Liver (tissue), 8 donors: ENCODE measurements at regions not wholly inside any gene's neighbourhood (a gene's known extent, or its start where the extent isn't known, plus 50 kb on each side); places are given as distances from the start of the nearest gene placed in this dataset.

Source experiments
- DNase-seq: peaks from one replicate; pipeline ENCODE4 v3.0.0-alpha.2; 2017; ENCODE audit warnings: low spot score
- H3K27ac ChIP-seq, 2 donors: one replicate each; pipeline ENCODE4 v1.7.0; 2013; ENCODE audit warnings: inconsistent platforms in 2 of 2, low read length in 2 of 2, control low read depth in 1 of 2, low read depth in 1 of 2, mild to moderate bottlenecking in 1 of 2
- H3K27me3 ChIP-seq, 4 donors: one replicate each; pipeline versions ENCODE4 v1.6.1 to v1.7.0; 2013; ENCODE audit warnings: low read length in 3 of 4, inconsistent platforms in 1 of 4, mild to moderate bottlenecking in 1 of 4, moderate library complexity in 1 of 4; ENCODE audit not compliant: control insufficient read depth in 4 of 4, insufficient read depth in 4 of 4
- H3K36me3 ChIP-seq, 4 donors: one replicate each; pipeline versions ENCODE4 v1.6.1 to v1.7.0; 2013; ENCODE audit warnings: low read length in 3 of 4, mild to moderate bottlenecking in 3 of 4, low read depth in 1 of 4, moderate library complexity in 1 of 4; ENCODE audit not compliant: control insufficient read depth in 4 of 4, insufficient read depth in 3 of 4
- H3K4me1 ChIP-seq, 4 donors: one replicate each; pipeline versions ENCODE4 v1.6.1 to v1.7.0; 2013; ENCODE audit warnings: low read length in 3 of 4, mild to moderate bottlenecking in 3 of 4, moderate library complexity in 1 of 4; ENCODE audit not compliant: control insufficient read depth in 4 of 4, insufficient read depth in 4 of 4
- H3K4me3 ChIP-seq, 3 donors: one replicate each; pipeline versions ENCODE4 v1.6.1 to v1.7.0; 2013; ENCODE audit warnings: low read length in 3 of 3, control low read depth in 1 of 3, low read depth in 1 of 3, mild to moderate bottlenecking in 1 of 3
- H3K9ac ChIP-seq, 2 donors: one replicate each; pipeline ENCODE4 v1.7.0; 2013; ENCODE audit warnings: low read length in 2 of 2, mild to moderate bottlenecking in 2 of 2, moderate library complexity in 2 of 2, control low read depth in 1 of 2, low read depth in 1 of 2
- H3K9me3 ChIP-seq, 4 donors: one replicate each; pipeline versions ENCODE4 v1.6.1 to v1.7.0; 2013; ENCODE audit warnings: low read length in 3 of 4; ENCODE audit not compliant: control insufficient read depth in 4 of 4
- FOXA1 ChIP-seq: IDR thresholded peaks from 2 replicates; pipeline ENCODE4 v1.6.1; 2016; ENCODE audit warnings: antibody characterized with exemption
- FOXA2 ChIP-seq: IDR thresholded peaks from 2 replicates; pipeline ENCODE4 v1.6.1; 2016; ENCODE audit warnings: antibody characterized with exemption
- GABPA ChIP-seq, 2 donors: IDR thresholded peaks in 1 of 2; conservative IDR thresholded peaks in 1 of 2; 2 replicates each; pipeline ENCODE4 v1.6.1; 2016; ENCODE audit warnings: antibody characterized with exemption in 2 of 2, mild to moderate bottlenecking in 1 of 2, moderate library complexity in 1 of 2
- HNF4A ChIP-seq, 2 donors: conservative IDR thresholded peaks; 2 replicates each; pipeline ENCODE4 v1.6.1; 2016; ENCODE audit warnings: antibody characterized with exemption in 2 of 2, mild to moderate bottlenecking in 2 of 2
- JUND ChIP-seq, 2 donors: IDR thresholded peaks; 2 replicates each; pipeline ENCODE4 v1.6.1; 2016; ENCODE audit warnings: antibody characterized with exemption in 2 of 2
- RAD21 ChIP-seq, 2 donors: IDR thresholded peaks; 2 replicates each; pipeline ENCODE4 v1.6.1; 2016; ENCODE audit warnings: antibody characterized with exemption in 2 of 2, mild to moderate bottlenecking in 2 of 2
- TAF1 ChIP-seq: conservative IDR thresholded peaks from 2 replicates; pipeline ENCODE4 v1.6.1; 2016; ENCODE audit warnings: antibody characterized with exemption, mild to moderate bottlenecking
- YY1 ChIP-seq: IDR thresholded peaks from 2 replicates; pipeline ENCODE4 v1.6.1; 2016; ENCODE audit warnings: antibody characterized with exemption, mild to moderate bottlenecking
- WGBS: extraction: QIAGEN DNeasy Blood & Tissue Kit; methylation state at CpG from one replicate; pipeline ENCODE4 v1.1.7; 2013; 5-methylcytosine and 5-hydroxymethylcytosine counted together
- TF ChIP-seq, protein P1 (sequence below): IDR thresholded peaks from 2 replicates; pipeline ENCODE4 v1.6.1; 2016; ENCODE audit warnings: antibody characterized with exemption
- TF ChIP-seq, protein P2 (sequence below): fragments of 150-350 bp; IDR thresholded peaks from 2 replicates; pipeline ENCODE4 v1.5.1; 2017; ENCODE audit warnings: improper control_type of control experiment, low read depth, low read length; ENCODE audit not compliant: missing input control
- TF ChIP-seq, protein P3 (sequence below): IDR thresholded peaks from 2 replicates; pipeline ENCODE4 v1.6.1; 2016; ENCODE audit warnings: antibody characterized with exemption
- TF ChIP-seq, protein P4 (sequence below): IDR thresholded peaks from 2 replicates; pipeline ENCODE4 v1.6.1; 2016; ENCODE audit warnings: antibody characterized with exemption
- TF ChIP-seq, protein P5 (sequence below): IDR thresholded peaks from 2 replicates; pipeline ENCODE4 v1.6.1; 2016; ENCODE audit warnings: antibody characterized with exemption, mild to moderate bottlenecking
- donor health status: healthy.
- donor health status: healthy.
- donor health status: healthy.
- donor health status: healthy.
- donor health status: healthy.

DNA sequence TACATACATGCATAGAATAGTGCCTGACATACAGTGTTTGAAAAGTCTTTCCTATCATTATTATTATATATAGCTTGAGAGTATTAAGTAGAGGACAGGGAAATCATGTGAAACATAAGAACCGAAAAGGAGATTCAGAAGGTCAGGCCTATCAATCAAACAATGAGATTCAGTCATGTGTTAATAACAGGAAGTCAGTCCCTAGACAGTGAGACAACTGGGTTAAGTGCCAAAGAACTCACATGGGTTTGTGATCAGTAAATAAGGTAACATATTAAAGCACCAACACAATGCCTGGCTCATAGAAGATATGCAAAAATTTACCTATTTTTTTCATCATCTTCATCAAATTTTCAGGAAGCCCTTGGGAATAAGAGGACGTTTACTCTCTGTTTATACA lies 174.3 kb upstream of the FAT3 start:
- Histone ChIP-seq H3K4me3 (no peak overlapping the region), H3K27ac (no peak overlapping the region), H3K27me3 (no peaks in the 10 kb centered on the region), H3K9ac (no peak overlapping the region), H3K9me3 (no peaks in the 10 kb centered on the region), H3K36me3 (no peaks in the 10 kb centered on the region), H3K4me1 (no peaks in the 10 kb centered on the region)
- DNase-seq, result no peak
- TF ChIP-seq, protein P1, sequence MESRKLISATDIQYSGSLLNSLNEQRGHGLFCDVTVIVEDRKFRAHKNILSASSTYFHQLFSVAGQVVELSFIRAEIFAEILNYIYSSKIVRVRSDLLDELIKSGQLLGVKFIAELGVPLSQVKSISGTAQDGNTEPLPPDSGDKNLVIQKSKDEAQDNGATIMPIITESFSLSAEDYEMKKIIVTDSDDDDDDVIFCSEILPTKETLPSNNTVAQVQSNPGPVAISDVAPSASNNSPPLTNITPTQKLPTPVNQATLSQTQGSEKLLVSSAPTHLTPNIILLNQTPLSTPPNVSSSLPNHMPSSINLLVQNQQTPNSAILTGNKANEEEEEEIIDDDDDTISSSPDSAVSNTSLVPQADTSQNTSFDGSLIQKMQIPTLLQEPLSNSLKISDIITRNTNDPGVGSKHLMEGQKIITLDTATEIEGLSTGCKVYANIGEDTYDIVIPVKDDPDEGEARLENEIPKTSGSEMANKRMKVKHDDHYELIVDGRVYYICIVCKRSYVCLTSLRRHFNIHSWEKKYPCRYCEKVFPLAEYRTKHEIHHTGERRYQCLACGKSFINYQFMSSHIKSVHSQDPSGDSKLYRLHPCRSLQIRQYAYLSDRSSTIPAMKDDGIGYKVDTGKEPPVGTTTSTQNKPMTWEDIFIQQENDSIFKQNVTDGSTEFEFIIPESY, result no peak
- no peak for TF ChIP-seq TAF1
- 56% methylated on average over 2 of the region's 2 CpGs for WGBS

DNA sequence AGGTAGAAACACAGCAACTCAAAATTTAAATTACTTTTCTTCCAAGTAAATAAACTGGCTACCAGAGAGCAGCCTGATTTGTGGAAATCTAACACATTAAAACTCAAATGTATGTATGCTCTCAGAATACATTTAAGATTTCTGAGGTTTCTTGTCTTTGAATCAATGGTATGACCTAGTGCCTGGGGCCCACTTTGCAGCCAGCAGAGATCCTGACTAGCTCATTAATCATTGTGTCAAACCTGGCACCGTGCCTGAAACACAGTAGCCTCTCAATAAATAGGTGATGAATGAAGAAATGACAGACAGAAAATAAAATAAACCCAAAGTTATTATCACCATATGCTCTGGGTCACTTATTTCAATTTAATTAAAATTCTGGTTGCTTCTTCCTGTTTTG lies 176.2 kb upstream of the FAT3 start:
- WGBS, result 19% methylated on average over 1 of the region's 1 CpG
- TF ChIP-seq, protein P2, sequence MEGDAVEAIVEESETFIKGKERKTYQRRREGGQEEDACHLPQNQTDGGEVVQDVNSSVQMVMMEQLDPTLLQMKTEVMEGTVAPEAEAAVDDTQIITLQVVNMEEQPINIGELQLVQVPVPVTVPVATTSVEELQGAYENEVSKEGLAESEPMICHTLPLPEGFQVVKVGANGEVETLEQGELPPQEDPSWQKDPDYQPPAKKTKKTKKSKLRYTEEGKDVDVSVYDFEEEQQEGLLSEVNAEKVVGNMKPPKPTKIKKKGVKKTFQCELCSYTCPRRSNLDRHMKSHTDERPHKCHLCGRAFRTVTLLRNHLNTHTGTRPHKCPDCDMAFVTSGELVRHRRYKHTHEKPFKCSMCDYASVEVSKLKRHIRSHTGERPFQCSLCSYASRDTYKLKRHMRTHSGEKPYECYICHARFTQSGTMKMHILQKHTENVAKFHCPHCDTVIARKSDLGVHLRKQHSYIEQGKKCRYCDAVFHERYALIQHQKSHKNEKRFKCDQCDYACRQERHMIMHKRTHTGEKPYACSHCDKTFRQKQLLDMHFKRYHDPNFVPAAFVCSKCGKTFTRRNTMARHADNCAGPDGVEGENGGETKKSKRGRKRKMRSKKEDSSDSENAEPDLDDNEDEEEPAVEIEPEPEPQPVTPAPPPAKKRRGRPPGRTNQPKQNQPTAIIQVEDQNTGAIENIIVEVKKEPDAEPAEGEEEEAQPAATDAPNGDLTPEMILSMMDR, result no peak
- TF ChIP-seq, protein P3, sequence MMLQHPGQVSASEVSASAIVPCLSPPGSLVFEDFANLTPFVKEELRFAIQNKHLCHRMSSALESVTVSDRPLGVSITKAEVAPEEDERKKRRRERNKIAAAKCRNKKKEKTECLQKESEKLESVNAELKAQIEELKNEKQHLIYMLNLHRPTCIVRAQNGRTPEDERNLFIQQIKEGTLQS, result no peak
- no peak for TF ChIP-seq JUND (IDR thresholded peaks at IDR 0.05)
- no peak for TF ChIP-seq YY1
- TF ChIP-seq HNF4A (conservative IDR thresholded peaks at IDR 0.05), result no peak
- TF ChIP-seq RAD21 (IDR thresholded peaks at IDR 0.05), result no peak
- TF ChIP-seq FOXA1, result no peak
- TF ChIP-seq, protein P4, sequence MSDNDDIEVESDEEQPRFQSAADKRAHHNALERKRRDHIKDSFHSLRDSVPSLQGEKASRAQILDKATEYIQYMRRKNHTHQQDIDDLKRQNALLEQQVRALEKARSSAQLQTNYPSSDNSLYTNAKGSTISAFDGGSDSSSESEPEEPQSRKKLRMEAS, result no peak
- no peak for TF ChIP-seq FOXA2
- no peak for TF ChIP-seq TAF1
- Histone ChIP-seq H3K9me3 (no peaks in the 10 kb centered on the region), H3K36me3 (no peaks in the 10 kb centered on the region), H3K4me1 (no peaks in the 10 kb centered on the region), H3K4me3 (no peak overlapping the region), H3K9ac (no peak overlapping the region), H3K27me3 (no peaks in the 10 kb centered on the region), H3K27ac (no peak overlapping the region)
- no peak for DNase-seq

DNA sequence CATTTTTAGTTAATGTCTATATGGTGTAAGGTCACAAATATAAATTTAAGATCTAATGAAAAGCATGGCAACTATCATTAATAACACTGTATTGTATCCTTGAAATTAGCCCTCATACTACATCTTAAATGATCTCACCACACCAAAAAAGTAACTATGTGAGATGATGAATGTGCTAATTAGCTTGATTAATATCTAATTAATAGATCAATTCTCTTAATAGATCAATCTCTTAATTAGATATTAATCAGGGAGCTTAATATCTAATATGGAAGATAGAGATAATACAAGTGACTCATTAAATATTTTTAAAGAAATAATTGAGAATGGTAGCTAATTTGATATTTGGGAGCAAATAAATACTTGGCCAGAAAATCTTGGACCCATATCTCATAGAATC lies 178.5 kb upstream of the FAT3 start:
- no peaks in the 10 kb centered on the region for H3K9me3 ChIP-seq
- TF ChIP-seq GABPA (IDR thresholded peaks at IDR 0.05 in 1 of 2, conservative IDR thresholded peaks at IDR 0.05 in 1 of 2), result no peak
- TF ChIP-seq, protein P3, result no peak
- TF ChIP-seq, protein P5, sequence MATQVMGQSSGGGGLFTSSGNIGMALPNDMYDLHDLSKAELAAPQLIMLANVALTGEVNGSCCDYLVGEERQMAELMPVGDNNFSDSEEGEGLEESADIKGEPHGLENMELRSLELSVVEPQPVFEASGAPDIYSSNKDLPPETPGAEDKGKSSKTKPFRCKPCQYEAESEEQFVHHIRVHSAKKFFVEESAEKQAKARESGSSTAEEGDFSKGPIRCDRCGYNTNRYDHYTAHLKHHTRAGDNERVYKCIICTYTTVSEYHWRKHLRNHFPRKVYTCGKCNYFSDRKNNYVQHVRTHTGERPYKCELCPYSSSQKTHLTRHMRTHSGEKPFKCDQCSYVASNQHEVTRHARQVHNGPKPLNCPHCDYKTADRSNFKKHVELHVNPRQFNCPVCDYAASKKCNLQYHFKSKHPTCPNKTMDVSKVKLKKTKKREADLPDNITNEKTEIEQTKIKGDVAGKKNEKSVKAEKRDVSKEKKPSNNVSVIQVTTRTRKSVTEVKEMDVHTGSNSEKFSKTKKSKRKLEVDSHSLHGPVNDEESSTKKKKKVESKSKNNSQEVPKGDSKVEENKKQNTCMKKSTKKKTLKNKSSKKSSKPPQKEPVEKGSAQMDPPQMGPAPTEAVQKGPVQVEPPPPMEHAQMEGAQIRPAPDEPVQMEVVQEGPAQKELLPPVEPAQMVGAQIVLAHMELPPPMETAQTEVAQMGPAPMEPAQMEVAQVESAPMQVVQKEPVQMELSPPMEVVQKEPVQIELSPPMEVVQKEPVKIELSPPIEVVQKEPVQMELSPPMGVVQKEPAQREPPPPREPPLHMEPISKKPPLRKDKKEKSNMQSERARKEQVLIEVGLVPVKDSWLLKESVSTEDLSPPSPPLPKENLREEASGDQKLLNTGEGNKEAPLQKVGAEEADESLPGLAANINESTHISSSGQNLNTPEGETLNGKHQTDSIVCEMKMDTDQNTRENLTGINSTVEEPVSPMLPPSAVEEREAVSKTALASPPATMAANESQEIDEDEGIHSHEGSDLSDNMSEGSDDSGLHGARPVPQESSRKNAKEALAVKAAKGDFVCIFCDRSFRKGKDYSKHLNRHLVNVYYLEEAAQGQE, result no peak
- TF ChIP-seq, protein P4, result no peak
- H3K4me1 ChIP-seq, result no peaks in the 10 kb centered on the region
- DNase-seq, result no peak
- no peak overlapping the region for H3K27ac ChIP-seq
- no peak overlapping the region for H3K4me3 ChIP-seq
- no peaks in the 10 kb centered on the region for H3K36me3 ChIP-seq
- H3K27me3 ChIP-seq, result no peaks in the 10 kb centered on the region
- no peak overlapping the region for H3K9ac ChIP-seq
